ENCODE measurements at regions not wholly inside any gene's neighbourhood (a gene's known extent, or its start where the extent isn't known, plus 50 kb on each side); places are given as distances from the start of the nearest gene placed in this dataset.

GRCh38 chr15:35320158-35320780, 225.7 kb downstream of the DPH6 start:
- Histone ChIP-seq H3K27ac (ENCODE audit: low read length) (no peak overlapping the region), H3K9me3 (ENCODE audit: control insufficient read depth, insufficient read depth, low read length) (no peaks in the 10 kb centered on the region), H3K4me3 (ENCODE audit: low read length) (no peak overlapping the region), H3K4me1 (ENCODE audit: control insufficient read depth, insufficient read depth, low read length) (no peaks in the 10 kb centered on the region), H3K36me3 (ENCODE audit: control insufficient read depth, insufficient read depth, low read length) (no peaks in the 10 kb centered on the region), H3K27me3 (ENCODE audit: control insufficient read depth, insufficient read depth, low read length) (no peaks in the 10 kb centered on the region)
- H3K9me3 Mint-ChIP-seq: peaks cover 7% of the 10 kb centered on the region in 2 donors
- H3K4me1 Mint-ChIP-seq: no peaks in the 10 kb centered on the region
- ATAC-seq (no peak), DNase-seq (no peak)
- no peak for TF ChIP-seq CTCF (IDR thresholded peaks at IDR 0.05)
- H3K27me3 Mint-ChIP-seq (ENCODE audit: low read depth in 2 of 2): no peaks in the 10 kb centered on the region
- no peaks in the 10 kb centered on the region for H3K36me3 Mint-ChIP-seq
- WGBS (ENCODE audit: insufficient coverage): 84% methylated on average over 3 of the region's 5 CpGs
- intact Hi-C loops (cut with micrococcal nuclease): no loop called here
- no peak overlapping the region for H3K27ac Mint-ChIP-seq
- no peak overlapping the region for H3K4me3 Mint-ChIP-seq

- peaks cover 7% of the 10 kb centered on the region in 2 donors for H3K9me3 Mint-ChIP-seq
- H3K36me3 Mint-ChIP-seq: no peaks in the 10 kb centered on the region
- no peak overlapping the region for H3K27ac ChIP-seq (ENCODE audit: low read length)
- DNase-seq: no peak
- no peak overlapping the region for H3K27ac Mint-ChIP-seq
- no peaks in the 10 kb centered on the region for H3K4me1 Mint-ChIP-seq
- no peaks in the 10 kb centered on the region for H3K27me3 Mint-ChIP-seq (ENCODE audit: low read depth in 2 of 2)
- intact Hi-C loops (cut with micrococcal nuclease): no loop called here
- no peaks in the 10 kb centered on the region for H3K36me3 ChIP-seq (ENCODE audit: control insufficient read depth, insufficient read depth, low read length)
- no peak overlapping the region for H3K4me3 ChIP-seq (ENCODE audit: low read length)
- TF ChIP-seq CTCF (IDR thresholded peaks at IDR 0.05): no peak
- H3K4me3 Mint-ChIP-seq: no peak overlapping the region
- no peaks in the 10 kb centered on the region for H3K4me1 ChIP-seq (ENCODE audit: control insufficient read depth, insufficient read depth, low read length)
- H3K9me3 ChIP-seq (ENCODE audit: control insufficient read depth, insufficient read depth, low read length): no peaks in the 10 kb centered on the region
- no peaks in the 10 kb centered on the region for H3K27me3 ChIP-seq (ENCODE audit: control insufficient read depth, insufficient read depth, low read length)
- 94% methylated on average over 8 of the region's 8 CpGs for WGBS (ENCODE audit: insufficient coverage)
- no peak for ATAC-seq
Observed at GRCh38 chr15:35319354-35319753, 226.6 kb downstream of the DPH6 start.

GRCh38 chr15:35317217-35317616, 228.7 kb downstream of the DPH6 start:
- Histone ChIP-seq H3K27ac (ENCODE audit: low read length) (no peak overlapping the region), H3K4me1 (ENCODE audit: control insufficient read depth, insufficient read depth, low read length) (no peaks in the 10 kb centered on the region), H3K36me3 (ENCODE audit: control insufficient read depth, insufficient read depth, low read length) (no peaks in the 10 kb centered on the region), H3K9me3 (ENCODE audit: control insufficient read depth, insufficient read depth, low read length) (no peaks in the 10 kb centered on the region), H3K4me3 (ENCODE audit: low read length) (no peak overlapping the region), H3K27me3 (ENCODE audit: control insufficient read depth, insufficient read depth, low read length) (no peaks in the 10 kb centered on the region)
- DNase-seq (no peak), ATAC-seq (no peak)
- H3K36me3 Mint-ChIP-seq: no peaks in the 10 kb centered on the region
- H3K9me3 Mint-ChIP-seq: peaks cover 7 to 13% of the 10 kb centered on the region in 2 donors
- H3K4me3 Mint-ChIP-seq: no peak overlapping the region
- no peak for TF ChIP-seq CTCF (IDR thresholded peaks at IDR 0.05)
- H3K27me3 Mint-ChIP-seq (ENCODE audit: low read depth in 2 of 2): no peaks in the 10 kb centered on the region
- intact Hi-C loops (cut with micrococcal nuclease): no loop called here
- H3K27ac Mint-ChIP-seq: no peak overlapping the region
- H3K4me1 Mint-ChIP-seq: no peaks in the 10 kb centered on the region

GRCh38 chr15:35312344-35312743, 227.2 kb upstream of the NANOGP8 start:
- ATAC-seq (no peak), DNase-seq (no peak)
- TF ChIP-seq CTCF (IDR thresholded peaks at IDR 0.05): no peak
- Mint-ChIP-seq H3K4me3 (no peak overlapping the region), H3K27me3 (ENCODE audit: low read depth in 2 of 2) (no peaks in the 10 kb centered on the region), H3K4me1 (no peaks in the 10 kb centered on the region), H3K9me3 (peaks cover 5 to 13% of the 10 kb centered on the region in 2 donors), H3K27ac (no peak overlapping the region), H3K36me3 (no peaks in the 10 kb centered on the region)
- Histone ChIP-seq H3K9me3 (ENCODE audit: control insufficient read depth, insufficient read depth, low read length) (no peaks in the 10 kb centered on the region), H3K4me1 (ENCODE audit: control insufficient read depth, insufficient read depth, low read length) (no peaks in the 10 kb centered on the region), H3K27me3 (ENCODE audit: control insufficient read depth, insufficient read depth, low read length) (no peaks in the 10 kb centered on the region), H3K27ac (ENCODE audit: low read length) (no peak overlapping the region), H3K4me3 (ENCODE audit: low read length) (no peak overlapping the region), H3K36me3 (ENCODE audit: control insufficient read depth, insufficient read depth, low read length) (no peaks in the 10 kb centered on the region)
- WGBS (ENCODE audit: insufficient coverage): 77% methylated on average over 1 of the region's 1 CpG
- intact Hi-C loops (cut with micrococcal nuclease): no loop called here
